Amygdala (tissue), 56 donors: ENCODE measurements at regions not wholly inside any gene's neighbourhood (a gene's known extent, or its start where the extent isn't known, plus 50 kb on each side); places are given as distances from the start of the nearest gene placed in this dataset.

Source experiments
- DNase-seq, 56 donors: peaks; one replicate each; lab custom pipeline; 2025; lab: John Stamatoyannopoulos, UW

DNA sequence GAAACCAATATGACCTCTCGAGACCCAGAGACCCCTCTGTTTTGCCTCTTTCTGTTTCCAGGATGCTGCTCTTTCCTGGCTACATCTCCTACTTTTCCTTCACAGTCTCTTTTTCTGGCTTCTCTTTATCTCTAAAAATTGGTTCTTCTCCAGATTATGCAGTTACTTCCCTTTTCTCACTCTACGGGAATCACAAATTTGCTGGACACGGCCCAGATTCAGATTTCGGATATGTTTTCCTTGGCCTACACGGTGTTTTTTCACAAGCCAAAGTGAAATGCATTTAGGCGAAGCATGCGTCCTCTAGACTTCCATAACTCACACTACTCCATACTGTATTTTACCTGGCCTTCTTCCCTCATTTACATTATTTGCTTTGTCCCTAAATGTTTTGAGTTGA is 214.7 kb upstream of the MIR17HG start:
- DNase-seq = no peak

DNA sequence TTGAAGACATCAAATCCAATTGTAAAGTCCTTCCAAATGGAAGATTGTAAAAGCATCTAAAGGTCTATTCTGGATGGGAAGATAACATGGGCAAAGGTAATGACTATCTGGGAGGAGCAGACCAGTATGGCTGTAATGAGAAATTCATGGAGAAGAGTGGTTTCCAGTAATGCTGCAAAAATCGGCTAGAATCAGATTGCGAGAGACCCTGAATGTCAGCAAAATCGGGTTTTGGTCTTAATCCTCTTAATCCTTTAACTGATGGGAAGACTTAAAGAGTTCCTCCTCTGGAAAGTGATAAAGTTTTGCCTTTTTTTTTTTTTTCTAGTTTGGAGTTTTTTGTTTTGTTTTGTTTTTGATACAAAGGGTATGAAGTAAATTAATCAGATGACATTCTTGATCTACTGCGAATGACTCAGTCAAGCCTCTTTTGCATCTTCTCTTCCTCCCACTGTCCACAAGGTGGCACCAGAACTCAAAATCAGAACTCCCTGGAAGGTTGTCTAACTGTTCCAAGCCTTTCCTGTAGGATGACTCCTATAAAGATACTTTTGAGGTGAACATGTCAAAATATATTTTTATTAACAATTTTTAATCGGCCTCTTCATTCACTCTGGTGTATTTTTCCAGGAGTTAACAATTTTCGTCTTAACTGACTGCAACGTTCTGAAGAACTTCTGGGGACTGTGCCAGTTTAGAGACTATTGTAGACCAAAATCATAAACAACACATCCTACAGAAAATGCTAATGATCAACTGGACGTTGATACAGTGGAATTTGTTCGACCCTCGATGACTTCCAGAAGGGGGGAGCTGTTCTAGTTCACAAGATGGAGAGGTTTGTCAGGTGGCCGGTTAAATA is 213.3 kb upstream of the MIR17HG start:
- peak in 30 of 56 donors; percentile 1 to 65 (median 10) for DNase-seq

- DNase-seq = no peak
Measured at GRCh38 chr13:91134803-91135184, 212.7 kb upstream of the MIR17HG start.

GRCh38 chr13:91135376-91135775 is 212.1 kb upstream of the MIR17HG start:
- DNase-seq = no peak

DNA sequence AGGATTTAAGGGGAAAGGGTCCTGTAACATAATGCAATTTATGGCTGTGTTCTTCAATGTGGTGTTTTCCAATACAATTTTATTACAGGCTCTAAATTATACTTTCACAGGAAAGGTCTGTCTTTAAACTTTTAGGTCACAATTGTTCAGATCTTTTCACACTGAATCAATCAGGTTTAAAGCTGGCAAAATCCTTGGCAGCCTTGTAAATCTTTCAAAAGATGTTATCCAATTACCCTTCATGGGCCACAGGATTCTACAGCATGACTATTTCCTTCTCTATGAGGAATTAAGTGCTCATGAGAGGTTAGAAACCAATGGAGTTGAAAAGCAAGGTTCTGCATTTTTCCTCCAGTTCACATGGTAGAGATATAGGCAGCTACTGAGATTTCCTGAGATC is 211.5 kb upstream of the MIR17HG start:
- no peak for DNase-seq

DNA sequence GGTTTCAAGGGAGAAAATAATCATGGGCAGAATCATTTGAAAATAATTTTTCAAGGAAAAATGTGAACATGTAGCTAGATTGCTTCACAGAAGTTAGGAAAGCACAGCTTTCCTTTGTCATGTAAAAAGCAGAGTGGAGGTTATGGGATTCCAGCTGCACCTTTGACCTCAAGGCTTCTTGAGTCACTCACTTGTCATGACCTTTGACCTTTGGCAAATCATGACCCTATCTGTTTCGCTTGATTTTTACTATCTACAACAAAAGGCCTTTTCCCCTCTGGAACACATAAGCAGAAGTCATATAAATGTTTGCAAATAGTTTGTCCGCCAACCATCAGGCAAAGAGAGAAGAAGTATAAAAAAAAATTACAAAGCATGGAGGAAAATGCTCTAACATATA is 210.7 kb upstream of the MIR17HG start:
- no peak for DNase-seq

DNA sequence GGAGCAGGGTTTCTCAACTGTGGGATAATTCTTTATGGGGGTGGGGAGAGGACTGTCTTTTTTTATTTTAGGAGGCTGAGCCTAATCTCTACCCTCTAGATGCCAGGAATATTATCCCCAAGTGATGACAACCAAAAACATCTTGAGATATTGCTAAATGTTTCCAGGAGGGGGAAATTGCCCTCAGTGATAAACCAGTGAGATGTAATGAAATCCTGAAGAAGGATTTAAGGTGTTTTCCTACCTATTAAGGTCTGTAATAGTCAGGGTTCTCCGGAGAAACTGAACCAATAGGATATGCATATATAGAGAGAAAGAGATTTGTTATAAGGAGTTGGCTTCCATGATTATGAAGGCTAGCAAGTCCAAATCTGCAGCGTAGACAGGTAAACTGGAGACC is 208.3 kb upstream of the MIR17HG start:
- no peak for DNase-seq

DNA sequence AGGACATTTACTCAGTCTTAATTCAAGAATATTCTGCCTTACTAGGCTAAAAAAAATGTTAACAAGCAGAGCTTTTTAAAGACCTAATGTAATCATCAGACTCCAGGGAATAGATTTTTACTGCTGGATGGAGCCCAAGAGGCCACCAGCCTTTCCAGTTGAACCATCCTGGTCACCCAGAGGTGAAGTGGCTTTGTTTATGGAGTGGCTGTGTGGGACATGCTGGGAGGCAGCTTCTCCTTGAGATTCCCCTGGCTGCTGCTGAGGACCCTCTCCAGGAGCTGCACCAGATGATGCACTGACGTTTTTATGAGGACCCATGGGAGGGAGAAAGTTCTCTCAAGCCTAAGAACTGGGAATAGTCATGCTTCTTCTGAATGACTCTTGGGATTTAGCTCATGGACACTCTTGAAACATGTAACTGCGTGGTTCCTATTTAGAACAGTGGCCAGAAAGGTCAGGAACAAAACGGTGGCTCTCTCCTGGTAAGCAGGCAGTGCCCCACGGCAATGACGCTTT is 205.9 kb upstream of the MIR17HG start:
- no peak for DNase-seq

- DNase-seq = no peak
Measured at GRCh38 chr13:91142572-91142971, 204.9 kb upstream of the MIR17HG start.

- no peak for DNase-seq
Measured at GRCh38 chr13:91144054-91144453, 203.4 kb upstream of the MIR17HG start.

DNA sequence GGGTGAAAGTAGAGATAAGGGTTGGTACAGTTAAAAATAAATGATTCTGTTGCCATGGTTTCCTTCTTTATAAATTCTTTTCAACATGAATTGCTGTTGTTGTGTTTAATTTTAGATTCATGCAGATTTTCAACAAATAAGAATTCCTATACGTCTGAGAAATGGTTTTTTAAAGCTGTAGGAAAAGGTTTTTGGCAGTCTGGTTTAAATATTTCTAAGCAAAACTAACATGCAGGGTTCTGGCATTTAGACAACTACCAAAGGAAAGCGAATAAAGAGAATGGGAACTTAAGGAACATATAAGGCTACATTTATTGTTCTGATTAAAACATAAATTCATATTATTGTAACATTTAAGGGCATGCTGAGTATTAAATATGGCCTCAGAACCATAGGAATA is 203.0 kb upstream of the MIR17HG start:
- DNase-seq = no peak

DNA sequence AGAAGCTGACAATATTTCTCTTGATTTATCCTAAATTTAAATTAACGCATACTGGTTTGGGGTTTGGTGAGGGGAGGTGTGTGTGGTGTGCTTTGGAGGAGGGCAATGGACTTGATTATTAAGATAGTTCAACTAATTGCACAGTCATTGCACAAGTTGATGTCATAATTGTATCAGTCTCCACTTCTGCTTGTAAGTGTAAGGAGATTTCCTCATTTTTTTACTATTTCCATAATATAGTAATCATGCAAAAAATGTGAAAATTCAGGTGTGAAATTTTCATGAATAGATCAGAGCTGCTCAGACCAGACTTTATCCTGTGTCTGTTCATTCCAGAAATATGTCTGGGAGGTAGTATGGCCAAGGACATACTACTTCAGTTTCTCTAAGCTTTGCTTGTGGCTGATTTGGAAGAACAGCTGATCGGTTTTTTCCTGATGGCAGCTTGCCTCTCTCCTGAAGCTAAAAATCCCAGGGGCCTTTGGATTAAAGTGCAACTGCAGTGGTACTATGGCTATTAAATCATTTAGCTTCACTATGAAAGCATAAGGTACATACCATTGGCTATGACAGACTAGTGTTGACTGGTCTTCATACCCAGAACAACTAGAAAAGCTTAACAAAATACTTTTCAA is 201.8 kb upstream of the MIR17HG start:
- no peak for DNase-seq

- no peak for DNase-seq
Measured at GRCh38 chr13:91146601-91147000, 200.9 kb upstream of the MIR17HG start.

DNA sequence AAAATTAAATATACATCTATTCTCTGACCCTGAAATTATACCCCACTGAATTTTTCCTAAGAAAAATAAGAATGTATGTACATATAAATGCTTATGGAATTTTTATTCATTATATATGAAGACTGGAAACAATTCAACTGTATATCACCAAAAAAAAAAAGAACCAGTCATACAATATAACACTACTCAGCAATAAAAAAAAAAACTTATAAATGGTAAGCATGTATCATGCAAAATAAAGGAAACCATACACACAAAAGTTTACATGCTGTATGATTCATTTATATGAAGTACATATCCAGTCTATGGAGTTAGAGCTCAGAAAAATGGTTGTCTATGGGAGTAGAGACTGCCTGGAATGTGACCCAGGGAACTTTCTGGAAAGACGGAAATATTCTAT is 199.4 kb upstream of the MIR17HG start:
- no peak for DNase-seq

DNA sequence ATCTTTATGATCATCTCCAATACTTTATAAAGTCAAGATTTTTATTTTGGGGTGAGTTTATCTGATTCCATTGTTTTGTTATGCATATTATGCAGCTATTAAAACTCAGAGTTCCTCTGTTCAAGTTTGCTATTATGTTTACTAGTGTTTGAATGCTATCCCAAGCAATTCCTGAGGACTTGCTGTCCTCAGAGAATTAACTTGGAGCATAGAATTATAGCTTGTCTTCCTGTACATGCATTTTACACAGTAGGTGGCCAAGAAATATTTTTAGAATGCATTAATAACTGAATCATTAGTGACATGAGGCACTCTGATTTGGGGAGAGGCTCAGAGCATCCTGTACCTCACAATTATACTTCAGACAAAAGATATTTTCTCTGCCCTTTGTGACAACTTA is 195.6 kb upstream of the MIR17HG start:
- DNase-seq = no peak

DNA sequence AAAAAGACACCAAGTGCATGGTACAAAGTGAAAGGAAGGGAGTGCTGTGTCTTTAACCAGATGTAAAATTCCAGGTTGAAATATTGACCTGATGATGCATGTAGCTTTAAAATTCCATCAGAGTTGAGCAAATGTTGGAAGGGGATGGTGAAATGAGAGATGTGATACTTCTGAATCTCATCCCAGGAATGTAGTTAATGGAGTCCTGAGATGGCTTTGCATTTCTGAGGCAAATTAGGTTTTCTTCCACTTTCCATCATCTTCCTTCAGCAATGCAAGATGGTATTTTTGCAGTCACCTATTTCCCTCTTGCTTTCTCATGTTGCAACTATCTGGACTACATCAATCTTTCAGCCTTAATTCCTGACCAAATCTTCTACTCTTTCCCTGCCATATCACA is 194.1 kb upstream of the MIR17HG start:
- DNase-seq = no peak

DNA sequence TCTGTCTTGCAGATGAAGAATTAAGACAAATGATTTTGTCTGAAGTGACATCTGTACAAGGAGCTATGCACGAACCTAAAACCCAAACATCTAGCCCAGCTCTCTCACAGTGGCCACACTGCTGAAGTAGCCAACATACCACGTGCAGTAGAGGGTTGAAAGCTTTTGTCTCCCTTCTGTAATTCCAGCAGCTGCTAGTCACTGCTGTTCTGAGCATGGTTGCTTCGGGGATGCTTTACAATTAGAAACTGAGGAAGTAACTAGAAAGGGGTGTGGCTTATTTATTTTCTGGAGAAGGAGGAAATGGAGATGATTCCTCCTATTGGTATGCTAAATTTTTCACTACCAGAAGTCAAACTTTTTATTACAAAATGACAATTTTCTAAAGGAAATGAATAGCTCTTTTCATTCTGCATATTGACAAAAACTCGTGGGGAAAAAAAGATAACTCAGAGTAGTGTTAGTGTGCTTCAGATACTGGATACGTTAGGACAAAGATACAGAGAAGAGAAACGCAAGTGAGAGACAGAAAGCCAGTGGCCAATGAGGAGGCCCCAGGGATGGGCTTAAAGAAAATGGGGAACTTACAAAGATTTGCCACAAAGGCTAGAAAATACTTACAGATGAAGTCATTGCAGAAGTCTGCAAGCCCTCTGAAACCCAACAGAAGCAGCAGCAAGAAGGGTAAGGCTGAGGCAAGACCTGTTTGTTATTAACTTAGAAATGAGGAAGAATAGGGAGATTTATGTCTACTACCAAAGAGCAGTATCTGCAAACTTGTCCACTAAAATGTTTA is 192.7 kb upstream of the MIR17HG start:
- no peak for DNase-seq

GRCh38 chr13:91155512-91156114 is 191.9 kb upstream of the MIR17HG start:
- DNase-seq = no peak

DNA sequence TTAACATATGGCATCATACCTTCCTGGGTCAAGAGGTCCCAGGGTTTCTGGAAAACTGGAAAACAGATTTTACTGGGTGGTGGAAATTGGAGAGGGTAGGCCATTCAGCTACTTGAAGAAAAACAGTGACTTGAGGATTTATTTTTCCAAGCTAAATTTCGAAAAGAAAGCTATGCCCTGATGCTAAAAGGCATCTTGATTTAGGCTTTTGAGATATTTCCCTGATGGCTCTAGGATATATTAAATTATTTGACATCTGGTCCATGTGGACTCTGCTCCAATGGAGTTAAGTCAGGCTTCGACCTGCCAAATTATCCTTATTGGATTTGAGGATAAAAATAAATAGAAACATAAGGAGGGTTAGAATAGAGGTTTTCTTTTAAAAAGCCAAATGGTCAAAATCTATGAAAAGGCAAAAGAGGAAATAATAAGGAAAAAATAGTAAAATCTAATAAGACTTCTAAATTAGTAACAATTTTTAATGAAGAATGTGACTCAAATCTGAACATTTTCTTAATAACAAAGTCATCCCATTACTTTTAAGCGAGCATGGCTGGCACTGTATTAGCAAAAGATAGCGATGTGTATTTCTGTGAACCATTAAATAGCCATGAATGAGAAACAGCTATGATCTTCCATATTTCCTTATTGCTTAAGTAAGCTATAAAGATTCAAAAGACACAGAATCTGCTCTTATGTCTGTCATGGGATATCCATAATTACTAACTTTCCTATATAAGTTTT is 190.0 kb upstream of the MIR17HG start:
- no peak for DNase-seq

DNA sequence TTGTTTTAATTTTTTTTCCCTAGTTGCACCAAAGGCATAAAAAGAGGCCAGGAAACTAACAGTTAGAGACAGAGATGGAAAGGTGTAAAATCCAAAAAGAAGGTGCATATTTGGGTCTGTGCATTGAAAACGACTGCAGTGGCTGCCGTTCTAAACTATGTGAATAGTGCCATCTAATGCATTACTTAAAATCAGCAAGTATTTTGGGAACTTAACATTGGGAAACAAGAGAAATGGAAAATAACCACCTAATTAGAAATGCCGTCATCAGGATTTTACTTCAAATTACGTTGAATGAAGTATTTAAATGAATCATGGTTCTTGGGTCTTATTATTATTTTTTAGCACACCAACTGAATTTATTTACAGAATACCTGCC is 189.5 kb upstream of the MIR17HG start:
- no peak for DNase-seq
